SKM-1 (cell line): ENCODE measurements at regions not wholly inside any gene's neighbourhood (a gene's known extent, or its start where the extent isn't known, plus 50 kb on each side); places are given as distances from the start of the nearest gene placed in this dataset.

ENCODE experiments used
- DNase-seq: peaks from one replicate; lab custom pipeline; 2025; ENCODE audit not compliant: unreplicated experiment; lab: John Stamatoyannopoulos, UW

- no peak for DNase-seq
These were observed 501.3 kb downstream of the BUD13 start for GRCh38 chr11:116271479-116271878.

- no peak for DNase-seq
These were observed 505.6 kb downstream of the BUD13 start for GRCh38 chr11:116267146-116267545.

DNA sequence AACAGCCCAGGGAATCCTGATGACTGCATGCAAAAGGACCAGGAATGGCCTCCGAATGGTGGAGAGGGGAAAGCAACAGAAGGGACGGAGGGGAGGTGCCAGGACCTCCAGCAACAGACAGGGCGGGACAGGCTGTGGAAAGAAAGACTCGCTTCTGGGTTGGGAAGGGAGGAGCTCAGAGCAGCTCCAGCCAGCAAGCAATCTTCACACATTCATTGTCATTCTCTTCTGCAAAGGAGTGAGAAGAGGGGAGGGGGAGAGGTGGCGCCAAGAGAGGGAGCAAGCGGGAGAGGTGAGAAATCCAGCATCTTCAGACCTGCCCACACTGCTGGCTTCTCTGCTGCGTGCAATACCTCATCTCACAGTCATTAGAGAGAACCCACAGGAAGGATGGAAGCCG is 509.0 kb downstream of the BUD13 start:
- no peak for DNase-seq

- no peak for DNase-seq
These were observed 509.8 kb downstream of the BUD13 start for GRCh38 chr11:116263019-116263418.

DNA sequence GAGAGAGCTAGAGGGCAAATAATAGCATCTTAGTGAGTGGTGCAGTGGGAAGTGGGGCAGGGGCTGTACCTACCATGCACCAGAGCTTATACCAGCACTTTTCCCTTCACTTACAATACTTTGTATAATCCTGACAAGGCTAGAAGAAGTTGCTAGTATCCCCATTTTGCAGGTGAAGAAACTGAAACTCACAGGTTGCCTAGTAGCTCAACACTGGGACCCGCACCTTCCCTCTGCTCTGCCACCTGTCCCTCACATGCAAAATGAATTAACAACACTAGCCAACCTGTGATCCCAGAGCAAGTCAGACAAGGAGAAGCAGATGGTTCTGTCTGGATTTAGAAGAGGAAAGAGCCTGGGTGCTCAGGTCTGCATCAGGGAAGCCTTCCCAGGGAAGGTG is 510.4 kb downstream of the BUD13 start:
- no peak for DNase-seq

DNA sequence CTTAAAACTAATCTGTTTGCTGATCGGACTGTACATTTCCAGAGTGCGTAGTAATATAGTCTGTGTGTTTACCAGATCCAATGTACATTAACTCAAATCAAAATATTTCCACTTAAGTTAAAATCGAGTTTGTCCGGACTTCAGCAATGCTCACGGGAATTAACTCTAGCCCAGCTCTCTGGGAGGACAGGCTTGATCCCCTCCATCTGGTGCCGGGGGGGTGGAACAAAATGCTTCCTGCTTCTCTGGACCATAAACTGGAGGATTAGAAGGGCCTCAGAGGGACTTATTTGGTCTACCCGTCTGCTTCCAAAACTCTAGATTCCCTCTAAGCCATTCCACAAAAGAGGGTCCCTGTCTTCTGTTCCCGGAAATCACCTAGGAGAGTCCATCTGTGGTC is 511.2 kb downstream of the BUD13 start:
- DNase-seq, result no peak

DNA sequence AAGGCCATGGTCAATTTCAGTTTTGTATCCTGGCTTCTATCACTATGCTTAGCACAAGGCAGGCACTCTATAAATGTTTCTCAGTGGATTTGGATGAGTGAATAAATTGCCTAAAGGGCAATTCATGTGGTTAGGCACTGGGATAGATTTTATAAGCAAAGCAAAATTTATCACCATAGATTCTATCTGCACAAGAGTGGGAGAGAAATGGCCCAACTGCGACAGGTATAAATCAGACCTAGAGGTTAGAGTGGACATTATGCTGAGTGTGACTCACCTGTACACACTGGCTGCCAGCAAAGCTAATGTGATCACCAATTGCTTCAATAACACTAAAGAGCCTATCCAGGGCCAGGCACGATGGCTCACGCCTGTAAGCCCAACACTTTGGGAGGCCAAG is 514.0 kb downstream of the BUD13 start:
- no peak for DNase-seq

- DNase-seq, result no peak
These were observed 514.9 kb downstream of the BUD13 start for GRCh38 chr11:116257883-116258282.

DNA sequence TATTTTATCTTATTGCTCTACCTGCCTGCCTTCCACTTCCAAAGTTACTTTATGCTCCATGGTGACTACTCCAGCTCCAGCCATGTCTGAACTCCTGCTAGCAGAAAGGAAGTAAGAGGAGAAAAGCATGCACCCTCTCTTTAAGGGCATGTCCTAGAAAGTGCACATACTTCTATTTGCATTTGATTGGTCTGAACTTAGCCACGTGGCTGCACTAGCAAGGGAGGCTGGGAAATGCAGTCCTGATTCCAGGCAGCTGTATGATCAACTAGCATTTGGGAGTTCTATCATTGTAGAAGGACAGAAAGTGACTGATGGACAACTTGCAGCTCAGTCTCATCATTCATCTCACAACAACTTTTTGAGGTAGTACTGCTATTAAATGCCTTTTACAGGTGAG is 515.7 kb downstream of the BUD13 start:
- no peak for DNase-seq

DNA sequence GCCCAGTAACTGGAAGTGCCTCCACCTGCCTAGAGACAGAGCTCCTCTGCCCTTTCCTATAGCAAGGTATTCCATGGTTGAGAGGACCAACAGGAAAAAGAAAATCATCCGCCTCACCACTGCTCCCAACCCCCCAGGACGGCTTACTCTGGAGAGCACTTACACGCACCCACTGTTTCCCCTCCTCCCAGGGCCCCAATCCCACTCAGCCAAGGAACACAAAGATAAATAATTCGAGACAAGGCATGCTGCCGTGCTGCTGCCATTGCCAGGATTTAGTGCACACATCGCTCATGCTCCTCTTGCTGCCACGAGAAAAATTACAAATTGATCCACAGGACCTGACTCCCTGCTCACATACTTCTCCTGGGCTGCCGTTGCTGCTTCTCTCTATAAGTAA is 516.6 kb downstream of the BUD13 start:
- DNase-seq, result no peak

DNA sequence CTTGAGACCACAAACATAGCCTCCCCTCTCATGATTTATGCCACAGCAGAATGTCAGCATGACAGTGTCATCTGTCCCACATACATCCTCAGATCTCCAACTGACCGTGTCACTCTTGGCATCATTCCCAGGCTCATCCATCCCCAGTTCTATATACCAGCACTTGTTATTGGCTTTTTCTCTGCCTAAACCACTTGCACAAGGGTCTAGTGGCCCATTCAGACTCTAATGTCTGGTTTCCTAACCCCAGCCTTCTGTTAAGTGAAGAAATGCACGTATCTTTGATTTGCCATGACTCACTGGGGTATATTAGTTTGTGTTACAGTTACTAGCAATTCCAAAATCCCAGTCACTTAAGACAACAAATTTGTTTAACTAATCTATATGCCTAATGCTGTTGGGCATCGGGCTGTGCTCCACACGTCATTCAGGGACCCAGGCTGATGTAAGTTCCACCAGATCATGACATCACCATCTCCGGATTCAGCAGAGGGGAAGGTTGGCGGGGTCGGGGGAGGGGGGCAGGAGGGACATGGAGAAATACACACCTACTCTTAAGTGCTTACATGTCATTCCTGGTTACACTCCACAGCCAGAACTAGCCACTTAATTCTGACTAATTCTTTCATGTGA is 517.4 kb downstream of the BUD13 start:
- DNase-seq, result no peak

GRCh38 chr11:116250155-116250554 is 522.6 kb downstream of the BUD13 start:
- no peak for DNase-seq

GRCh38 chr11:116249561-116249960 is 523.2 kb downstream of the BUD13 start:
- DNase-seq, result no peak

GRCh38 chr11:116244889-116245288 is 527.9 kb downstream of the BUD13 start:
- no peak for DNase-seq

DNA sequence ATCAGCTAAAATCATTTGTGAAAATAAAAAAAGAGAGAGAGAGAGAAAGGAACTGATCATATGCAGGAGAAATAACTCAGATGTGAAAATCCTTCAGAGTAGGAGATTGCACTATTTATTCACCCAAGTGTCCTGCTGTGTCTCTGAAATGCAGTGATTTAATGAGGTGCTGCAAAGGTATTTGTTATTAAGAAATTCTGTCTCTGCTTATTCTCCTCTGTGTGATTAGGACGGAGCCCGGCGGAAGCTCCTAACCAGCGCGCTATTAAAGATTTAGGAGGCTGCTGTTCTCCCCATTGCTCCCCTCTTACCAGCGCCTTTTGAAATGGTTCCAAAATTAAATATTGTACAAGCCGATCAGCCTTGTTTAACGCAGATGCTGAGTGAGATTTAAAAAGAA is 528.3 kb downstream of the BUD13 start:
- DNase-seq, result no peak

GRCh38 chr11:116243991-116244390 is 528.8 kb downstream of the BUD13 start:
- no peak for DNase-seq

DNA sequence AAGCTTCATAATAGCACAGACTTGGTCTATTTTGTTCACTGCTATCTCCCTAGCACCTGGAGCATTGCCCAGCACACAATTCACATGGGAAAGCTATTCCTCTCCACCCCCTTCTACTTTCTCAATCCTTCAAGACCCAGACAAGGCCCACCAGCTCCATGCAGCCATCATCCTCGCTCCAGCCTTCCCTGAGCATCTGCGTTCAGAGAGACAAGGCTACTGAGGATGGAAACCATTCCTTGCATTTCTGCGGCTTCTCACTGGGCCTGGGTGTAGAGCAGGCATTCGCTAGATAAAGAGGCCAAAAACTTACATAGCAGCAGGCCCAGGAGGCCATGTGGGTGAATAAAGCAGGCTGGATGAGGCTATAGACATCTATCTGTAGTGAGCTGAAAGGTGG is 530.8 kb downstream of the BUD13 start:
- no peak for DNase-seq

GRCh38 chr11:116240710-116241109 is 532.1 kb downstream of the BUD13 start:
- no peak for DNase-seq

DNA sequence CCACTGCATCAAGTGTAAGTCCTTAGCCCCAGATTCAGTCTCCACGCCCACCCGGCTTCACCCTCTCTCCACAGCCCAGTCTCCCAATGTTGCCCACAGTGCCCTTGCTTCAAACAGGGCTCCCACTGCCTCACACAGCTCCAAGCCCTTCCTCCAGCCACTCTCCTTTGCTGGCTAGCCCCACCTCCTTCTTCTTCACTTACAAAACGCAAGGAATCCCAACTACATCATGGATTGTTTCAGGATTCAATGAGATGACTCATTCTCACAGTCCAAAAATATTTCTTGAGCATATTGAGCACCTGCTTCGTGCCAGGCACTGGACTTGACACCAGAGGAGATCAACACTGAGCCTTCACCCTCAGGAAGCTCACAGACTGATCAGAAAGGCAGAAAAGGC is 533.5 kb downstream of the BUD13 start:
- no peak for DNase-seq

DNA sequence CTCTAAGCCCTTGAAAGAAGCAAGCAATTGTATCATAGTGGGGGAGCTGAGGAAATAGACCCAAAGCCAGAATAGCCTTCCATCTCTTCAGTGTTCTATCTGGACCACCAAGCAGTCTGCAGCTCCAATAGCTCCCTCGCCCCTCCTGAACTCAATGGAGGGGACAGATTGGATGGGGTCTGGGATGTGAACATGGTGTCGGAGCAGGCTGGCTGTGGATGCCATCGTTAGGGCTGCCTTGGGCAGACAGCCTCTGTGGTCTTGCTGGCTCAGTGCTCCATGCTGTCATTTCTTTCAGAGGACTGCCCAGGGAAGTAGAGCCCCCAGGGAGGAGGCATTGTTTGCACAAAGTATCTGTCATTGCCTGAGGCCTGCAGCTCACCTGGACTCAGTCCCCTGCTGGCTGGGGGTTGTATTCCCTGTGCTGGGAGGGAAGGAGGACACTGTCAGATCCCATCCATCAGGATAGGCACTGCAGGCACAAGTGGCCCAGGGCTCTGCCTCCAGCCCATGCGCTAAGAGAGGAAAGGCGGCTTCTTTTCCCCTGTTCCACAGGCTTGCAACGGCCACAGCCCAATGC is 537.7 kb downstream of the BUD13 start:
- DNase-seq, result no peak

DNA sequence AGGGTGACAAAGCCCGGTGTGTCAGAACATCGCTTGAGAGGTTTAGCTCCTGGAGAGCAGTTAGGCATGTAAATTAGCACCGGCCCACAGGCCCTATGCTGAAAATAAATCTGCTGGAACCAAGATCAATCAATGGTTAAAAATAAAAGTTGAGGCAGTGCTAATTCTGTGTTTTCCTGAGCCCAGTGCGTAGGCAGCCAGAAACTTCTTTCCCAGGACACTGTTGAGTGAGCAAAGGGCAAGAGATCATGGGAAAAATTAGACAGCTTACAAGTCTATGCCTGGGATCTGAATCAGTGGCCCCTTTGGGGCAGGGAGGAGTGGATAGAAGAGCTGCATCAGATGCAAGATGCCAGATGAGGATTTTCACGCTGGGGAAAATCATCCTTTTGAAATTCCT is 539.2 kb downstream of the BUD13 start:
- no peak for DNase-seq

DNA sequence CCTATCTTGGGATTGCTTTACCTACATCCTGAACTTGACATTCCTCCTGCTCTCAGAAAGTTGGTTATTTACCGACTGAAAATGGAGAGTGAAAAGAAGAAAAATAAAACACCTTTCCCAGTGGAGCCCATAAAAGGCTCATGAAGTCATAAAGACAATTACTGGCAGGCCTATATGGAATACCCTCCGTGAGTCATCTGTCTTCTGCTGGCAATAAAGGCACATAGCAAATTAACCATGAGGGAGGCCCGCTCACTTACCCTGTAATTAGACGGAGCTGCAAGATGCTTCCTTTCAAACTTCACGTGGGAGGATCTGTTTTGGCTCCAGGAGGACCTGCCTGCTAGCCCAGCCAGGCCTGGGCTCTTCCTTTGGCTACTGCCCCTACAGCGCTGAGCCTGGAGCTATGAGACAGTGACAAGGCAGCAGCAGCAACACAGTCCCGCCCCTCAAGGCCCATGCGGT is 540.4 kb downstream of the BUD13 start:
- no peak for DNase-seq

DNA sequence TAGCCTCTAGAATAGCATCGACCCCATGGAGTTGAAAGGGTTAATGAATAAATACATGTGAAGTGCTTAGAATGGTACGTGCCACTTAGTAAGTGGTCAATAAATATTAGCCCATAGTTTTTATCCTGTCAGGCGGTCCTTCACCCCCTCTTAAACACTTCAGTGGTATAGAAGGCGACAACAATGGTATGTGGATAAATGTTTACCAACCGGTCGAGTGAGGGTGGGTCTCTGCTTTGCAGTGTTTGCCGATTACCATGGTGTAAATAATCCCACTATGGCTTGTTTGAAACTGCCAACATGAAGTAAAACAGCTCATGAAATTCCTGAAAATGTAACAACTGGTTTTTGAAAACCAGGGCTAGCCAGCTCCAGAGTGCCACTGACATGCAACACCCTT is 541.2 kb downstream of the BUD13 start:
- no peak for DNase-seq
